ENCODE measurements at regions not wholly inside any gene's neighbourhood (a gene's known extent, or its start where the extent isn't known, plus 50 kb on each side); places are given as distances from the start of the nearest gene placed in this dataset.
"Not testable (repeated sequence)": the region's sequence is repeated elsewhere in the genome, so short reads cannot be mapped to it uniquely, and the experiment has no call there.

DNA sequence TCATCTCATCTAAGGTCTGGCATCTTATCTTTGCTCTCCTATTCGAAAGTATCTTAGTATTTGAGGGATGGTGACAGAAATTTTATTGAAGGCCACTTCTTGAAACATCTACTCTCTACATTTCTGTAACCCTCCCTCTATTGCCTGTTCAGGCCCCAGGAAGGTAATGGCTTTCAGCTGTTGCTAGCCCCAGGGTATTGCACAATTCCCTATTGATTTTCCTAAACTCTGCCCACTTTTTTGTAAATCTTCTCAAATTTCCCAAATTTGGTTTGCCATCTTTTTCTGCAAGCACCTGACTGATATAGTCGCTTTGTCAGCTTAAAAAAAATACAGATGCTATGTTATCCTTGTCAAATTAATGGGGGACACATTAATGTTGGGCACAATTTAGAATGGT lies 242.1 kb downstream of the RAP2B start:
- DNase-seq (no peak), ATAC-seq (replicated peaks in 1 of 4) (no peak)
- peaks cover 0 to 7% of the 10 kb centered on the region in 2 experiments for H3K4me1 ChIP-seq (ENCODE audit: control insufficient read depth in 1 of 2, extremely low read depth in 1 of 2, insufficient read depth in 2 of 2, low read length in 2 of 2)
- H3K27ac ChIP-seq (ENCODE audit: low read length), result no peak overlapping the region
- no peaks in the 10 kb centered on the region for H3K9me3 ChIP-seq
- no peak overlapping the region for H3K4me3 ChIP-seq (ENCODE audit: control insufficient read depth in 1 of 2, extremely low read depth in 1 of 2, low read length in 1 of 2)
- WGBS (ENCODE audit: insufficient coverage), result no CpG with 5 or more reads among the region's 2 CpGs
- ChIA-PET CTCF (no interaction called here), POLR2A (no interaction called here)
- no peaks in the 10 kb centered on the region for H3K27me3 ChIP-seq (replicated peaks in 1 of 2; ENCODE audit: control insufficient read depth in 2 of 2, extremely low read depth in 1 of 2, insufficient read depth in 2 of 2, low read length in 1 of 2)
- no peak overlapping the region for H3K27ac Mint-ChIP-seq
- H3K9me3 Mint-ChIP-seq, result no peaks in the 10 kb centered on the region
- no peak overlapping the region for H3K4me3 Mint-ChIP-seq
- peaks cover 15 to 22% (median 17%) of the 10 kb centered on the region in 3 donors for H3K4me1 Mint-ChIP-seq
- no peaks in the 10 kb centered on the region for H3K27me3 Mint-ChIP-seq
- no peaks in the 10 kb centered on the region for H3K36me3 ChIP-seq (ENCODE audit: control insufficient read depth in 2 of 2, extremely low read depth in 1 of 2, insufficient read depth in 1 of 2, low read length in 1 of 2)
- no peaks in the 10 kb centered on the region for H3K36me3 Mint-ChIP-seq

- not testable (repeated sequence) for H3K4me3 Mint-ChIP-seq; H3K27me3 Mint-ChIP-seq; H3K9me3 Mint-ChIP-seq; H3K27ac ChIP-seq (ENCODE audit: low read length); ATAC-seq (replicated peaks in 1 of 4); DNase-seq; H3K36me3 Mint-ChIP-seq; H3K4me3 ChIP-seq (ENCODE audit: control insufficient read depth in 1 of 2, extremely low read depth in 1 of 2, low read length in 1 of 2); H3K36me3 ChIP-seq (ENCODE audit: control insufficient read depth in 2 of 2, extremely low read depth in 1 of 2, insufficient read depth in 1 of 2, low read length in 1 of 2); H3K27me3 ChIP-seq (replicated peaks in 1 of 2; ENCODE audit: control insufficient read depth in 2 of 2, extremely low read depth in 1 of 2, insufficient read depth in 2 of 2, low read length in 1 of 2); H3K9me3 ChIP-seq; H3K4me1 ChIP-seq (ENCODE audit: control insufficient read depth in 1 of 2, extremely low read depth in 1 of 2, insufficient read depth in 2 of 2, low read length in 2 of 2); H3K27ac Mint-ChIP-seq
- POLR2A ChIA-PET, result interaction anchor here in 1 of 2 donors (0.8 kb wide), 1 partner anchor 107 kb away, joined by 4 read pairs; no protein-coding TSS in a partner anchor
- CTCF ChIA-PET, result interaction anchor here (0.6 to 1.0 kb wide), 2 partner anchors 50 to 365 kb away, joined by 3 to 5 read pairs; no protein-coding TSS in a partner anchor
- peaks cover 7 to 22% (median 11%) of the 10 kb centered on the region in 3 donors for H3K4me1 Mint-ChIP-seq
- WGBS (ENCODE audit: insufficient coverage), result no CpG with 5 or more reads among the region's 4 CpGs
These were observed 243.3 kb downstream of the RAP2B start for GRCh38 chr3:153405320-153405719.

GRCh38 chr3:153410517-153410916 lies 248.5 kb downstream of the RAP2B start:
- Mint-ChIP-seq H3K9me3 (no peaks in the 10 kb centered on the region), H3K27ac (peak overlapping the region in 1 of 2 donors; percentile 58), H3K4me3 (no peak overlapping the region), H3K4me1 (peaks cover 8 to 17% (median 12%) of the 10 kb centered on the region in 3 donors), H3K36me3 (no peaks in the 10 kb centered on the region), H3K27me3 (no peaks in the 10 kb centered on the region)
- ChIA-PET CTCF (no interaction called here), POLR2A (no interaction called here)
- H3K27ac ChIP-seq (ENCODE audit: low read length), result no peak overlapping the region
- no peaks in the 10 kb centered on the region for H3K27me3 ChIP-seq (replicated peaks in 1 of 2; ENCODE audit: control insufficient read depth in 2 of 2, extremely low read depth in 1 of 2, insufficient read depth in 2 of 2, low read length in 1 of 2)
- H3K4me1 ChIP-seq (ENCODE audit: control insufficient read depth in 1 of 2, extremely low read depth in 1 of 2, insufficient read depth in 2 of 2, low read length in 2 of 2), result peaks cover 0 to 3% of the 10 kb centered on the region in 2 experiments
- no peaks in the 10 kb centered on the region for H3K36me3 ChIP-seq (ENCODE audit: control insufficient read depth in 2 of 2, extremely low read depth in 1 of 2, insufficient read depth in 1 of 2, low read length in 1 of 2)
- no peak for ATAC-seq (replicated peaks in 1 of 4)
- no peaks in the 10 kb centered on the region for H3K9me3 ChIP-seq
- no peak overlapping the region for H3K4me3 ChIP-seq (ENCODE audit: control insufficient read depth in 1 of 2, extremely low read depth in 1 of 2, low read length in 1 of 2)
- no peak for DNase-seq
- no CpG with 5 or more reads among the region's 3 CpGs for WGBS (ENCODE audit: insufficient coverage)

- POLR2A ChIA-PET, result no interaction called here
- WGBS (ENCODE audit: insufficient coverage), result no CpG with 5 or more reads among the region's 2 CpGs
These were observed 253.0 kb downstream of the RAP2B start for GRCh38 chr3:153414982-153415381.

GRCh38 chr3:153422314-153422713 lies 260.3 kb downstream of the RAP2B start:
- Histone ChIP-seq H3K36me3 (ENCODE audit: control insufficient read depth in 2 of 2, extremely low read depth in 1 of 2, insufficient read depth in 1 of 2, low read length in 1 of 2) (no peaks in the 10 kb centered on the region), H3K27ac (ENCODE audit: low read length) (no peak overlapping the region), H3K4me1 (ENCODE audit: control insufficient read depth in 1 of 2, extremely low read depth in 1 of 2, insufficient read depth in 2 of 2, low read length in 2 of 2) (no peaks in the 10 kb centered on the region), H3K4me3 (ENCODE audit: control insufficient read depth in 1 of 2, extremely low read depth in 1 of 2, low read length in 1 of 2) (no peak overlapping the region), H3K9me3 (peaks cover 3% of the 10 kb centered on the region), H3K27me3 (replicated peaks in 1 of 2; ENCODE audit: control insufficient read depth in 2 of 2, extremely low read depth in 1 of 2, insufficient read depth in 2 of 2, low read length in 1 of 2) (peaks cover 0 to 12% of the 10 kb centered on the region in 2 experiments)
- no peaks in the 10 kb centered on the region for H3K27me3 Mint-ChIP-seq
- H3K9me3 Mint-ChIP-seq, result peaks cover 26 to 57% (median 42%) of the 10 kb centered on the region in 3 donors
- CTCF ChIA-PET, result no interaction called here
- no peak overlapping the region for H3K4me3 Mint-ChIP-seq
- DNase-seq (no peak), ATAC-seq (replicated peaks in 1 of 4) (no peak)
- POLR2A ChIA-PET, result no interaction called here
- H3K4me1 Mint-ChIP-seq, result no peaks in the 10 kb centered on the region
- no peak overlapping the region for H3K27ac Mint-ChIP-seq
- H3K36me3 Mint-ChIP-seq, result peaks cover 32% of the 10 kb centered on the region
- WGBS (ENCODE audit: insufficient coverage), result 84% methylated on average over 4 of the region's 4 CpGs

More at GRCh38 chr3:153414982-153415381, 253.0 kb downstream of the RAP2B start:
- DNase-seq, result no peak
- H3K27me3 Mint-ChIP-seq, result no peaks in the 10 kb centered on the region
- H3K4me1 ChIP-seq (ENCODE audit: control insufficient read depth in 1 of 2, extremely low read depth in 1 of 2, insufficient read depth in 2 of 2, low read length in 2 of 2), result peaks cover 0 to 3% of the 10 kb centered on the region in 2 experiments
- peaks cover 2% of the 10 kb centered on the region for H3K9me3 ChIP-seq
- no peaks in the 10 kb centered on the region for H3K36me3 ChIP-seq (ENCODE audit: control insufficient read depth in 2 of 2, extremely low read depth in 1 of 2, insufficient read depth in 1 of 2, low read length in 1 of 2)
- H3K4me3 ChIP-seq (ENCODE audit: control insufficient read depth in 1 of 2, extremely low read depth in 1 of 2, low read length in 1 of 2), result no peak overlapping the region
- CTCF ChIA-PET, result no interaction called here
- no peak for ATAC-seq (replicated peaks in 1 of 4)
- H3K36me3 Mint-ChIP-seq, result peaks cover 8% of the 10 kb centered on the region
- H3K27ac Mint-ChIP-seq, result no peak overlapping the region
- no peak overlapping the region for H3K27ac ChIP-seq (ENCODE audit: low read length)
- peaks cover 11 to 30% (median 14%) of the 10 kb centered on the region in 3 donors for H3K9me3 Mint-ChIP-seq
- no peak overlapping the region for H3K4me3 Mint-ChIP-seq
- H3K4me1 Mint-ChIP-seq, result peaks cover 8 to 10% (median 9%) of the 10 kb centered on the region in 3 donors
- peaks cover 0 to 6% of the 10 kb centered on the region in 2 experiments for H3K27me3 ChIP-seq (replicated peaks in 1 of 2; ENCODE audit: control insufficient read depth in 2 of 2, extremely low read depth in 1 of 2, insufficient read depth in 2 of 2, low read length in 1 of 2)

- Mint-ChIP-seq H3K9me3 (peaks cover 21 to 45% (median 38%) of the 10 kb centered on the region in 3 donors), H3K36me3 (peaks cover 32% of the 10 kb centered on the region)
- H3K27me3 Mint-ChIP-seq; CTCF ChIA-PET; H3K36me3 ChIP-seq (ENCODE audit: control insufficient read depth in 2 of 2, extremely low read depth in 1 of 2, insufficient read depth in 1 of 2, low read length in 1 of 2); DNase-seq; H3K4me1 Mint-ChIP-seq; ATAC-seq (replicated peaks in 1 of 4); H3K4me1 ChIP-seq (ENCODE audit: control insufficient read depth in 1 of 2, extremely low read depth in 1 of 2, insufficient read depth in 2 of 2, low read length in 2 of 2); H3K4me3 Mint-ChIP-seq; H3K27ac ChIP-seq (ENCODE audit: low read length); H3K4me3 ChIP-seq (ENCODE audit: control insufficient read depth in 1 of 2, extremely low read depth in 1 of 2, low read length in 1 of 2); H3K27ac Mint-ChIP-seq; POLR2A ChIA-PET; H3K9me3 ChIP-seq: not testable (repeated sequence)
- peaks cover 0 to 12% of the 10 kb centered on the region in 2 experiments for H3K27me3 ChIP-seq (replicated peaks in 1 of 2; ENCODE audit: control insufficient read depth in 2 of 2, extremely low read depth in 1 of 2, insufficient read depth in 2 of 2, low read length in 1 of 2)
These were observed 261.8 kb downstream of the RAP2B start for GRCh38 chr3:153423820-153424219.

DNA sequence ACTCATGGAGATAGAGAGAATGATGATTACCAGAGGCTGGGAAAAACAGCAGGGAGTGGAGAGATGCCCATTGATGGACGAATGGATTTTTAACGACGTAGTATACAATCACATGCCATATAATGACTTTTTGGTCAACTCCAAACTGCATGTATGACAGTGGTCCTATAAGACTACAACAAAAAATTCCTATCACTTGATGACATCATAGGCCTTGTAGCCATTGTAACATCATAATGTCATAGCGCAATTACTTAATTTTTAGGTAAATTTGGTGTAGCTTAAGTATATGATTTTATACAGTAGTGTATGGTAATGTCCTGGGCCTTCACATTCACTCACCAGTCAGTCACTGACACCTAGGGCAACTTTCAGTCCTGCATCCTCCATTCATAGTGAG lies 264.3 kb downstream of the RAP2B start:
- Mint-ChIP-seq H3K27me3 (no peaks in the 10 kb centered on the region), H3K27ac (no peak overlapping the region), H3K4me1 (no peaks in the 10 kb centered on the region), H3K36me3 (peaks cover 24% of the 10 kb centered on the region), H3K4me3 (no peak overlapping the region), H3K9me3 (peaks cover 13 to 32% (median 31%) of the 10 kb centered on the region in 3 donors)
- ATAC-seq (replicated peaks in 1 of 4) (no peak), DNase-seq (no peak)
- ChIA-PET POLR2A (no interaction called here), CTCF (no interaction called here)
- no peaks in the 10 kb centered on the region for H3K36me3 ChIP-seq (ENCODE audit: control insufficient read depth in 2 of 2, extremely low read depth in 1 of 2, insufficient read depth in 1 of 2, low read length in 1 of 2)
- no peaks in the 10 kb centered on the region for H3K4me1 ChIP-seq (ENCODE audit: control insufficient read depth in 1 of 2, extremely low read depth in 1 of 2, insufficient read depth in 2 of 2, low read length in 2 of 2)
- no peak overlapping the region for H3K4me3 ChIP-seq (ENCODE audit: control insufficient read depth in 1 of 2, extremely low read depth in 1 of 2, low read length in 1 of 2)
- H3K27me3 ChIP-seq (replicated peaks in 1 of 2; ENCODE audit: control insufficient read depth in 2 of 2, extremely low read depth in 1 of 2, insufficient read depth in 2 of 2, low read length in 1 of 2), result peaks cover 0 to 3% of the 10 kb centered on the region in 2 experiments
- H3K9me3 ChIP-seq, result peaks cover 2% of the 10 kb centered on the region
- H3K27ac ChIP-seq (ENCODE audit: low read length), result no peak overlapping the region
- no CpG with 5 or more reads among the region's 4 CpGs for WGBS (ENCODE audit: insufficient coverage)

Data from T-cell (primary cell).